GM18870 (cell line): ENCODE measurements at regions not wholly inside any gene's neighbourhood (a gene's known extent, or its start where the extent isn't known, plus 50 kb on each side); places are given as distances from the start of the nearest gene placed in this dataset.

Source experiments
- ATAC-seq: cut with Tn5 transposase; IDR thresholded peaks from one replicate; pipeline ENCODE4 v1.9.1; 2021; ENCODE audit warnings: moderate library complexity; ENCODE audit not compliant: unreplicated experiment

- ATAC-seq: no peak
Measured at GRCh38 chr2:144285324-144285723, 234.6 kb downstream of the ZEB2 start.

DNA sequence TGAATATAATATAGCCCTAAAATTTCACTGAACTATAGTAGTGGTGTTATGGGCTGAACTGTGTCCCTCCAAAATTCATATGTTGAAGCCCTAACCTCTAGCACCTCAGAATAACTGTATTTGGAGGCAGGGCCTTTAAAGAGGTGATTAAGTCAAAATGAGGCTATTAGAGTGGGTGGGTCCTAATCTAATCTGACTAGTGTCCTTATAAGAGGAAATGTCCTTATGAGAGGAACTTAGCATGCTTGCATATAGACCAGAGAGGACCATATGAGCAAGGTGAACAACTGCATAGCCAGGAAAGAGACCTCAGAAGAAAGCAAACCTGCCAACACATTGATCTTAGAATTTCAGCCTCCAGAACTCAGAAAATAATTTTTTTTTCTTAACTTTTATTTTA lies 238.4 kb downstream of the ZEB2 start:
- ATAC-seq: no peak

- ATAC-seq: no peak
Measured at GRCh38 chr2:144280009-144280408, 239.9 kb downstream of the ZEB2 start.

DNA sequence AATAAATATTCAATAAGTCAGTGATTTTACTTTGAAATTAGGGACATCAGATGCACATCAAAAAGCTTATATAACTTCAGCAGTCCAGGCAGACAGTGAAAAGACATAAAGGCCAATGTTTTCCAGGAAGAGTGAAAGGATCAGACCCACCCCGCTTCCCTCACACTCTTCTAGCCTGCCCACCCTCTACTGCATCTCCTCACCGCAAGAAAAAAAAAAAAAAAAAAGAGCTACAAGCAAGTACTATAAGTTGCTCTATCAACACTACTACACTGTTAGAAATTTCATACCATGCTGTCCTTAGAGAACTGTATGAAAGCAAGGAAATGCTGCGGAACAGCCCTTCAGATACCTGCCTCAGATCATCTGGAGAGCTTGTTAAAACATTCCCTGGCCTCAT lies 240.8 kb downstream of the ZEB2 start:
- no peak for ATAC-seq

DNA sequence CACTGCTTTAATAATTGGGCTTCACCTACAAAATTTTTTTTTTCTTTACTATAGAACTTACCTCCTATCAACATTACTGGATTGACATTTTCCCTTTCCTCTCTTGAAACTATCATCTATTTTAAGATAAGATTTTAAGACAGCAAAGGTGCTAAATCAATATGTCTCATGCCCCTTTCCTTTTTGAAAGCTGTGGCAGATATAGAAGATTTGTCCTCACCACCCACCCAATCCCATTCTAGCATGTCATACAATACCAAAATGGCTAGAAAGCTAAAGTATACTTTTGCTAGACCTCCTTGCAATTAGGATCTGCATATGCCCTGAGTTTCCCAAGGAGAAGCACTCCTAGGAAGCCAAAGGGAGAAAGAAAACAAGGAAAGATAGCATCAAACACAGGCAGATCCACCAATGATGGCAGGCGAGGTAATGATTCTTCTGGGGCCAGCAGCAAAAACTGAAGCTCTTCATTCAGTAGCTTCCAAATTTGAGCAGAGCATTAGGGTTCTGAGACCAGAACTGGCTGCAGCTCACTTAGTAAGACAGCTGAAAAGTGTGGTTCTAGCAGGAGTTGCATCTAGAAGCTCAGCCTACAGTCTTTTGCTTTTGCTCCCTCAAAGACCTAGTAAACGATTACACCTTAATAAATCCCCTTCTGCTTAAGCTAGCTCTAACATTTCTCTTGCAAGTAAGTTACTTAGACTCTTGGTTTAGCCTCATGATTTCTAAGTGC lies 242.1 kb downstream of the ZEB2 start:
- no peak for ATAC-seq

DNA sequence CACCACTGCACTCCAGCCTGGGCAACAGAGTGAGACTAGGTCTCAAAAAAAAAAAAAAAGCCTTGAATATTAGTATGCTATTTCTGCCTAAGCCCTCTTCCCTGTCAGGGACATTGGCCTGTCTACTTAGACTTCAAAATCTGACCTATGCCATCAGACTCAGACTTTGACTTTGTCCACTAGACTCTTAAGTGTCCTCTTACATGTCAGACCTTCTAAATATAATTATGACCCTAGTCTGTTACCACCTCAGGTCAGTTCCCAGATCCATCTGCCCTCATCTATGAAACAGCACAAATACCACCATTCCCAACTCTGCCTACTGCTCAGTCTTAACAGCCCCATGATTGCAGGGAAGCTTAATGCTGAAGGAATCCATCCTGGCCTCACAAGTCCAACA lies 244.6 kb downstream of the ZEB2 start:
- no peak for ATAC-seq

GRCh38 chr2:144274131-144274530 lies 245.8 kb downstream of the ZEB2 start:
- no peak for ATAC-seq

DNA sequence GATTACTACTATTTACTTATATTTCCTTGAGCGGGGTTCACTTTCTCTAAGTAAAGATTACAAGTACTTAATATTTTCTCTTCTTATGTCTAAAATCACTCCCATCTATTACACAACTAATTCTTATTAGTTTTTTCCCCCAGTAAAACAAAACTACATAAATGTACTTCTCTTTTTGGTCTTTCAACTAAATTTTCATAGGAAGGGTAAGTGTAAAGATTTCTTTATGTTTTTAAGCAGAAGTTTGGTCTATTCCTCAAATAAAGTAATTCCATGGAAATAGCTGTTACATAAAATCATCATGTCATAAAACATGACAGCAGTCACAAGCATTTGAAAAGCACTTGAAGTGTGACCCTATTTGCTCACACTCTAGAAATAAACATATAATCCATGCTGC lies 249.0 kb downstream of the ZEB2 start:
- ATAC-seq: no peak

DNA sequence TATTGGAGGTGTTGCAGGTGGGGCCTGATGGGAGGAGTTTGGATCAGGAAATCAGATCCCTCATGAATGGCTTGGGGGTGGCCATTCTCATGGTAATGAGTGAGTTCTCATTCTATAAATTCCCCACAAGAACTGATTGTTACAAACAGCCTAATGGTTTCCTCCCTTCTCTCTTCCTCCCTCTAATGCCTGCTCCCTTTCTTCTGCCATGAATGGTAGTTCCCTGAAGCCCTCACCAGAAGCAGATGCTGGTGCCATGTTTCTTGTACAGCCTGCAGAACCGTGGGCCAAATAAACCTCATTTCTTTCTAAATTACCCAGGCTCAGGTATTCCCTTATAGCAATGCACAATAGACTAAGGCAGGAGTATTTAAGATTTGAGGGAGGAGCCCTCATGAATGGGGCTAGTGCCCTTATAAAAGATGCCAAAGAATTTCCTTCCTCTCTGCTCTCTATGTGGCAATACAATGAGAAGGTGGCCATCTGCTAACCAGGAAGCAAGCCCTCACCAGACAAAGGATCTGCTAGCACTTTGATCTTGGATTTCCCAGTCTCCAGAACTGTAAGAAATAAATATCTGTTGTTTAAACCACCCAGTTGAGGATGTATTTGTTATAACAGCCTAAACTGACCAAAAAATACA lies 251.8 kb downstream of the ZEB2 start:
- no peak for ATAC-seq

GRCh38 chr2:144267239-144267638 lies 252.7 kb downstream of the ZEB2 start:
- peak; percentile 94 for ATAC-seq

- no peak for ATAC-seq
Measured at GRCh38 chr2:144265654-144266053, 254.3 kb downstream of the ZEB2 start.

GRCh38 chr2:144261966-144262365 lies 258.0 kb downstream of the ZEB2 start:
- ATAC-seq: no peak

DNA sequence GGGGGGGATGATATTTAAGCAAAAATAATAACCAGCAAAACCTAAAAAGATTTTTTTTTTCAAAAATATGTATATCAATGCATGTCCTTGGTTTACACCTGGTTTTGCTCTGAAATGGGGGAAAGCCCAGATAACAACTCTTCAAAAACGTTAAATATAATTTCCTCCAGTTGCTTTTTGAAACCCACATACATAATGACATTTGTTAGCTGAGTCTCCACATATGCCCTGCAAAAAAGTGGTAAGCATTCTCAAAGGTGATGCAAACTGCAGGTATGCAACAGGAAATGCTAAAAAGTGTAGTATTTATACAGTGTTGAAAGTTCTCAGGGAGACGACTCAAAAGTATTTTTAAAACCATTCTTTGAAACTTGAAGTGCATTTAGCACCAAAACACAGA lies 258.6 kb downstream of the ZEB2 start:
- ATAC-seq: no peak

- no peak for ATAC-seq
Measured at GRCh38 chr2:144259332-144259731, 260.6 kb downstream of the ZEB2 start.

GRCh38 chr2:144258154-144258553 lies 261.8 kb downstream of the ZEB2 start:
- ATAC-seq: no peak

GRCh38 chr2:144256996-144257707 lies 262.8 kb downstream of the ZEB2 start:
- ATAC-seq: no peak

DNA sequence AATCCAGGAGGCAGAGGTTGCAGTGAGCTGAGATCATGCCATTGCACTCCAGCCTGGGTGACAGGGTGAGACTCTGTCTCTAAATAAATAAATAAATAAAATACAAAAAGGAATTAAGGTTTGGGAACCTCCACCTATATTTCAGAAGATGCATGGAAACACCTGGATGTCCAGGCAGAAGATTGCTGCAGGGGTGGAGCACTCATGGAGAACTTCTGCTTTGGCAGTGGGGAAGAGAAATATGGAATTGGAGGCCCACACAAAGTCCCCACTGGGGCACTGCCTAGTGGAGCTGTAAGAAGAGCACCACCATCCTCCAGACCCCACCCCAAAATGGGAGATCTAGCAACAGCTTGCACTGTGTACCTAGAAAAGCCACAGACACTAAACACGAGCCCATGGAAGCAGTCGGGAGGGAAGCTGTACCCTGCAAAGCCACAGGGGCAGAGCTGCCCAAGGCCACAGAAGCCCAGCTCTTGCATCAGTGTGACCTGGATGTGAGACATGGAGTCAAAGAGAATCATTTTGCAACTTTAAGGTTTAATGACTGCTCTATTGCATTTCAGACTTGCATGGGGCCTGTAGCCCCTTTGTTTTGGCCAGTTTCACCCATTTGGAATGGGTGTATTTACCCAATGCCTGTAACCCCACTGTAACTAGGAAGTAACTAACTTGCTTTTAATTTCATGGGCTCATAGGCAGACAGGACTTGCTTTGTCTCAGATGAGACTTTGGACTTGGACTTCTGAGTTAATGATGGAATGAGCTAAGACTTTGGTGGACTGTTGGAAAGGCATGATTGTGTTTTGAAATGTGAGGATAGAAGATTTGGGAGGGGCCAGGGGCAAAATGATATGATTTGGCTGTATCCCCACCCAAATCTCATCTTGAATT lies 265.3 kb downstream of the ZEB2 start:
- ATAC-seq: no peak

DNA sequence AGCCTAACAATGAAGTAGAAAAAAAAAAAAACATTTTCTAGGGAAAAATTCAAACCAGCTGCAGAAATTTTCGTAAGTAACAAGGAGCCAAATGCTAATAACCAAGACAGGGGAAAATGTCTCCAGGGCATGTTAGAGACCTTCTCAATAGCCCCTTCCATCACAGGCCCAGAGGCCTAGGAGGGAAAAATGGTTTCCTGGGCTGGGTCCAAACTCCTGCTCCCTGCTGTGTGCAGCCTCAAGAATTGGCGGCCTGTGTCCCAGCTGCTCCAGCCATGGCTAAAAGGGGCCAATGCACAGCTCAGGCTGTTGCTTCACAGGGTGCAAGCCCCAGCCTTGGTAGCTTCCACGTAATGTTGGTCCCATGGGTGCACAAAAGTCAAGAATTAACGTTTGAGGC lies 266.2 kb downstream of the ZEB2 start:
- no peak for ATAC-seq

DNA sequence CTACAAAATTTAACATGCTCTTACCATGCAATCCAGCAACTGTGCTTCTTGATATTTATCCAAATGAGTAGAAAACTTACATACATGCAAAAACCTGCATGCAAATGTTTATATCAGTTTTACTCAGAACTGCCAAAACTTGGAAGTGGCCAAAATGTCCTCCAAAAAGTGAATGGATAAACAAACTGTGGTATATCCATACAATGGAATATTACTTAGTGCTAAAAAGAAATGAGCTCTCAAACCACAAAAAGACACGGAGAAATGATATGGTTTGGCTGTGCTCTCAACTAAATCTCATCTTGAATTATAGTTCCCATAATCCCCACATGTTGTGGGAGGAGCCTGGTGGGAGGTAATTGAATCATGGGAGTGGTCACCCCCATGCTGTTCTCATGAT lies 267.2 kb downstream of the ZEB2 start:
- no peak for ATAC-seq

- ATAC-seq: peak; percentile 40
Measured at GRCh38 chr2:144249035-144249637, 270.8 kb downstream of the ZEB2 start.
